ENCODE measurements at regions not wholly inside any gene's neighbourhood (a gene's known extent, or its start where the extent isn't known, plus 50 kb on each side); places are given as distances from the start of the nearest gene placed in this dataset.

DNA sequence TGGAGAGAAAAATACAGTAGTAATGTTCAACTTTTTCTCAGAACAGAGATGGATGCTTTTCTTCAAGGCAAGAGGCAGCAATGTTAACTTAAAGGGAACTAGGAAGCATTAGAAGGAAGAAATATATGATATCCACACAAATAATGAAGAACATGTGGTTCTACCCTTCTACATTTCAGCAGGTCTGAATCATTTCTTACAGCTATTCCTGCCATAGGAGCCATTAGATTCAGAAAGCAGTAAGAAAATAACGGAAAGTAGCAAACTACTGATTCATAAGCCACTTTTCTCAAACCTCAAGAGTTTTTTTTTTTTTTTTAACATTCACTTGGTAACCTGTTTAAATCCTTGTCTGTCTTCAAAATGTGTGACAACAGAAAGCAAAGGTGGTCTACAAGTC, 1251.6 kb upstream of the AGA start:
- TF ChIP-seq POLR2A (IDR thresholded peaks at IDR 0.05) = no peak
- TF ChIP-seq, protein P1, sequence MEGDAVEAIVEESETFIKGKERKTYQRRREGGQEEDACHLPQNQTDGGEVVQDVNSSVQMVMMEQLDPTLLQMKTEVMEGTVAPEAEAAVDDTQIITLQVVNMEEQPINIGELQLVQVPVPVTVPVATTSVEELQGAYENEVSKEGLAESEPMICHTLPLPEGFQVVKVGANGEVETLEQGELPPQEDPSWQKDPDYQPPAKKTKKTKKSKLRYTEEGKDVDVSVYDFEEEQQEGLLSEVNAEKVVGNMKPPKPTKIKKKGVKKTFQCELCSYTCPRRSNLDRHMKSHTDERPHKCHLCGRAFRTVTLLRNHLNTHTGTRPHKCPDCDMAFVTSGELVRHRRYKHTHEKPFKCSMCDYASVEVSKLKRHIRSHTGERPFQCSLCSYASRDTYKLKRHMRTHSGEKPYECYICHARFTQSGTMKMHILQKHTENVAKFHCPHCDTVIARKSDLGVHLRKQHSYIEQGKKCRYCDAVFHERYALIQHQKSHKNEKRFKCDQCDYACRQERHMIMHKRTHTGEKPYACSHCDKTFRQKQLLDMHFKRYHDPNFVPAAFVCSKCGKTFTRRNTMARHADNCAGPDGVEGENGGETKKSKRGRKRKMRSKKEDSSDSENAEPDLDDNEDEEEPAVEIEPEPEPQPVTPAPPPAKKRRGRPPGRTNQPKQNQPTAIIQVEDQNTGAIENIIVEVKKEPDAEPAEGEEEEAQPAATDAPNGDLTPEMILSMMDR (IDR thresholded peaks at IDR 0.05) = no peak
